ENCODE measurements at regions not wholly inside any gene's neighbourhood (a gene's known extent, or its start where the extent isn't known, plus 50 kb on each side); places are given as distances from the start of the nearest gene placed in this dataset.

DNA sequence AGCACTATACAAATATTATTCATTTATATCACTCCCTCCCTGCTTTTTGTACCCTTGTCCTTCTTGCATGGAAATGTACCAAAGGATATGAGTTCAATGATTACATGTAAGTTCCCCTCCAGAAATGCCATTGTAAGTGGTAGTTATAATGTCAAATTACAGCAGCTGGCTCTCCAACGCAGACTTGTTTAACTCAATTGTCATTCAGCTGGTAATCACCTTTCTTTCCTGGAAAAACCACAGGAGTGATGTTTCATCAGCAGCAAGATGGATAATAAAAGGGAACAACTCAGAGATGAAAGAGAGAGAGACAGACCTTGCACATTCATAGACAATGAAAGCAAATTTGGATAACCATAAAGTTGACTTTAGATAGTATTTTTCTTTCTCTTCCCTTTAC, 578.6 kb upstream of the PBX1 start:
- Histone ChIP-seq H3K79me2 (ENCODE audit: insufficient read depth) (no peaks in the 10 kb centered on the region), H3K9ac (no peak overlapping the region), H3K36me3 (replicated peaks in 1 of 2; ENCODE audit: control insufficient read depth in 1 of 2, insufficient read depth in 2 of 2, low read length in 1 of 2) (no peaks in the 10 kb centered on the region), H3K4me1 (ENCODE audit: control insufficient read depth in 1 of 2, insufficient read depth in 2 of 2, low read depth in 1 of 2, low read length in 1 of 2) (no peaks in the 10 kb centered on the region), H3K9me2 (no peaks in the 10 kb centered on the region), H3F3A (replicated peaks; ENCODE audit: insufficient read depth) (no peaks in the 10 kb centered on the region), H3K4me2 (no peak overlapping the region), H3K27ac (ENCODE audit: low read depth in 2 of 2, low read length in 1 of 2) (no peak overlapping the region), H4K20me1 (ENCODE audit: insufficient read depth) (no peaks in the 10 kb centered on the region), H3K4me3 (ENCODE audit: low read depth in 2 of 2, low read length in 1 of 2) (no peak overlapping the region), H3K9me3 (no peaks in the 10 kb centered on the region), H2AFZ (ENCODE audit: low read depth) (no peak overlapping the region), H3K27me3 (ENCODE audit: insufficient read depth) (no peaks in the 10 kb centered on the region)
- DNase-seq, result no peak
- WGBS (ENCODE audit: low lambda C conversion rate), result 8% methylated on average over 1 of the region's 1 CpG
- no peak for TF ChIP-seq CHD2 (IDR thresholded peaks at IDR 0.05; ENCODE audit: low read length, partially characterized antibody)
- TF ChIP-seq, protein P1, sequence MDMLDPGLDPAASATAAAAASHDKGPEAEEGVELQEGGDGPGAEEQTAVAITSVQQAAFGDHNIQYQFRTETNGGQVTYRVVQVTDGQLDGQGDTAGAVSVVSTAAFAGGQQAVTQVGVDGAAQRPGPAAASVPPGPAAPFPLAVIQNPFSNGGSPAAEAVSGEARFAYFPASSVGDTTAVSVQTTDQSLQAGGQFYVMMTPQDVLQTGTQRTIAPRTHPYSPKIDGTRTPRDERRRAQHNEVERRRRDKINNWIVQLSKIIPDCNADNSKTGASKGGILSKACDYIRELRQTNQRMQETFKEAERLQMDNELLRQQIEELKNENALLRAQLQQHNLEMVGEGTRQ (IDR thresholded peaks at IDR 0.05; ENCODE audit: borderline replicate concordance, low read depth, low read length), result no peak
- POLR2A ChIA-PET, result no interaction called here
- CTCF ChIA-PET, result no interaction called here

DNA sequence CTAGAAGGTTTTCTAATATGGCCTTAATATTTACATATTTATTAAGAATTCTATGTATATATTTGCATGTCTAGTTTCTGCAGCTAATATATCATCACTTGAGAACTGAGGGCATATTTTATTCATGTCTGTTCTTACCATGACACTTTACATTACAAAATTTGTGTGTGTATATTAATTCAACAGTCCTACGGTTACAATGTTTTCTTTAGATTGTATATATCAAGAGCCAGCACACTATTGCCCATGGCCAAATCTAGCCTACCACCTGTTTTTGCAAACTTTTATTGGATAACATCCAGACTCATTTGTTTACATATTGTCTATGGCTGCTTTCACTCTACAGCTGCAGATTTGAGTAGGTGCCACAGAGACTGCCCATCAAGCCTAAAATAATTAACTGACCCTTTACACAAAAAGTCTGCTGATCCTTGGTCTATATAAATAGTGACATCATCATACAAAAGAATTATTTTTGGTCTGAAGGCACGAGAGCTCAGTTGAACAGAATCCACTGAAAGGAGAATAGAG, 577.4 kb upstream of the PBX1 start:
- CTCF ChIA-PET, result no interaction called here

More for the DNA sequence above, 577.4 kb upstream of the PBX1 start:
- H3F3A ChIP-seq (replicated peaks; ENCODE audit: insufficient read depth), result no peaks in the 10 kb centered on the region
- H3K4me3 ChIP-seq (ENCODE audit: low read depth in 2 of 2, low read length in 1 of 2), result no peak overlapping the region
- POLR2A ChIA-PET, result no interaction called here
- H3K4me2 ChIP-seq, result no peak overlapping the region
- no peak for TF ChIP-seq EZH2phosphoT487 (IDR thresholded peaks at IDR 0.05; ENCODE audit: borderline replicate concordance, low read depth)
- no peak for TF ChIP-seq NRF1 (IDR thresholded peaks at IDR 0.05; ENCODE audit: low read depth, low read length)
- TF ChIP-seq FOXM1 (IDR thresholded peaks at IDR 0.05; ENCODE audit: low read depth), result no peak
- TF ChIP-seq ELF1 (IDR thresholded peaks at IDR 0.05), result no peak
- no peak for TF ChIP-seq FOXJ3 (CRISPR knock-in tag; IDR thresholded peaks at IDR 0.05)
- no peak for TF ChIP-seq POLR2AphosphoS5 (IDR thresholded peaks at IDR 0.05; ENCODE audit: low read depth, low read length)
- TF ChIP-seq, protein P2, sequence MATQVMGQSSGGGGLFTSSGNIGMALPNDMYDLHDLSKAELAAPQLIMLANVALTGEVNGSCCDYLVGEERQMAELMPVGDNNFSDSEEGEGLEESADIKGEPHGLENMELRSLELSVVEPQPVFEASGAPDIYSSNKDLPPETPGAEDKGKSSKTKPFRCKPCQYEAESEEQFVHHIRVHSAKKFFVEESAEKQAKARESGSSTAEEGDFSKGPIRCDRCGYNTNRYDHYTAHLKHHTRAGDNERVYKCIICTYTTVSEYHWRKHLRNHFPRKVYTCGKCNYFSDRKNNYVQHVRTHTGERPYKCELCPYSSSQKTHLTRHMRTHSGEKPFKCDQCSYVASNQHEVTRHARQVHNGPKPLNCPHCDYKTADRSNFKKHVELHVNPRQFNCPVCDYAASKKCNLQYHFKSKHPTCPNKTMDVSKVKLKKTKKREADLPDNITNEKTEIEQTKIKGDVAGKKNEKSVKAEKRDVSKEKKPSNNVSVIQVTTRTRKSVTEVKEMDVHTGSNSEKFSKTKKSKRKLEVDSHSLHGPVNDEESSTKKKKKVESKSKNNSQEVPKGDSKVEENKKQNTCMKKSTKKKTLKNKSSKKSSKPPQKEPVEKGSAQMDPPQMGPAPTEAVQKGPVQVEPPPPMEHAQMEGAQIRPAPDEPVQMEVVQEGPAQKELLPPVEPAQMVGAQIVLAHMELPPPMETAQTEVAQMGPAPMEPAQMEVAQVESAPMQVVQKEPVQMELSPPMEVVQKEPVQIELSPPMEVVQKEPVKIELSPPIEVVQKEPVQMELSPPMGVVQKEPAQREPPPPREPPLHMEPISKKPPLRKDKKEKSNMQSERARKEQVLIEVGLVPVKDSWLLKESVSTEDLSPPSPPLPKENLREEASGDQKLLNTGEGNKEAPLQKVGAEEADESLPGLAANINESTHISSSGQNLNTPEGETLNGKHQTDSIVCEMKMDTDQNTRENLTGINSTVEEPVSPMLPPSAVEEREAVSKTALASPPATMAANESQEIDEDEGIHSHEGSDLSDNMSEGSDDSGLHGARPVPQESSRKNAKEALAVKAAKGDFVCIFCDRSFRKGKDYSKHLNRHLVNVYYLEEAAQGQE (IDR thresholded peaks at IDR 0.05; ENCODE audit: low read depth, low read length), result no peak
- TF ChIP-seq MEF2A (IDR thresholded peaks at IDR 0.05; ENCODE audit: borderline replicate concordance, low read depth), result no peak
- no peak for TF ChIP-seq YY1 (IDR thresholded peaks at IDR 0.05; ENCODE audit: low read depth)
- no peak for TF ChIP-seq SIN3A (IDR thresholded peaks at IDR 0.05; ENCODE audit: borderline replicate concordance, low read depth, low read length)
- no peak for TF ChIP-seq NFIC (IDR thresholded peaks at IDR 0.05; ENCODE audit: borderline replicate concordance)
- TF ChIP-seq, protein P3, sequence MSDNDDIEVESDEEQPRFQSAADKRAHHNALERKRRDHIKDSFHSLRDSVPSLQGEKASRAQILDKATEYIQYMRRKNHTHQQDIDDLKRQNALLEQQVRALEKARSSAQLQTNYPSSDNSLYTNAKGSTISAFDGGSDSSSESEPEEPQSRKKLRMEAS (IDR thresholded peaks at IDR 0.05; ENCODE audit: low read depth), result no peak
- TF ChIP-seq TCF12 (IDR thresholded peaks at IDR 0.05), result no peak
- TF ChIP-seq, protein P4, sequence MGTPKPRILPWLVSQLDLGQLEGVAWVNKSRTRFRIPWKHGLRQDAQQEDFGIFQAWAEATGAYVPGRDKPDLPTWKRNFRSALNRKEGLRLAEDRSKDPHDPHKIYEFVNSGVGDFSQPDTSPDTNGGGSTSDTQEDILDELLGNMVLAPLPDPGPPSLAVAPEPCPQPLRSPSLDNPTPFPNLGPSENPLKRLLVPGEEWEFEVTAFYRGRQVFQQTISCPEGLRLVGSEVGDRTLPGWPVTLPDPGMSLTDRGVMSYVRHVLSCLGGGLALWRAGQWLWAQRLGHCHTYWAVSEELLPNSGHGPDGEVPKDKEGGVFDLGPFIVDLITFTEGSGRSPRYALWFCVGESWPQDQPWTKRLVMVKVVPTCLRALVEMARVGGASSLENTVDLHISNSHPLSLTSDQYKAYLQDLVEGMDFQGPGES (IDR thresholded peaks at IDR 0.05; ENCODE audit: low read depth, low read length), result no peak
- TF ChIP-seq GABPA (IDR thresholded peaks at IDR 0.05; ENCODE audit: low read depth), result no peak
- TF ChIP-seq RFX5 (IDR thresholded peaks at IDR 0.05; ENCODE audit: low read length), result no peak
- no peak for TF ChIP-seq EP300 (IDR thresholded peaks at IDR 0.05; ENCODE audit: borderline replicate concordance in 1 of 2, low read depth in 1 of 2, low read length in 1 of 2)
- H3K9me3 ChIP-seq, result no peaks in the 10 kb centered on the region
- DNase-seq, result no peak
- no peaks in the 10 kb centered on the region for H3K36me3 ChIP-seq (replicated peaks in 1 of 2; ENCODE audit: control insufficient read depth in 1 of 2, insufficient read depth in 2 of 2, low read length in 1 of 2)
- H2AFZ ChIP-seq (ENCODE audit: low read depth), result no peak overlapping the region
- H3K9me2 ChIP-seq, result no peaks in the 10 kb centered on the region
- no peak overlapping the region for H3K27ac ChIP-seq (ENCODE audit: low read depth in 2 of 2, low read length in 1 of 2)
- no peak overlapping the region for H3K9ac ChIP-seq
- no peaks in the 10 kb centered on the region for H3K4me1 ChIP-seq (ENCODE audit: control insufficient read depth in 1 of 2, insufficient read depth in 2 of 2, low read depth in 1 of 2, low read length in 1 of 2)
- H4K20me1 ChIP-seq (ENCODE audit: insufficient read depth), result no peaks in the 10 kb centered on the region
- no peaks in the 10 kb centered on the region for H3K79me2 ChIP-seq (ENCODE audit: insufficient read depth)
- WGBS (ENCODE audit: low lambda C conversion rate), result 8% methylated on average over 2 of the region's 2 CpGs
- H3K27me3 ChIP-seq (ENCODE audit: insufficient read depth), result no peaks in the 10 kb centered on the region

Measured in SK-N-SH (cell line).